HCT116 (cell line): ENCODE measurements at regions not wholly inside any gene's neighbourhood (a gene's known extent, or its start where the extent isn't known, plus 50 kb on each side); places are given as distances from the start of the nearest gene placed in this dataset.

Experiments
- ATAC-seq: fragments of 200-7000 bp; cut with Tn5 transposase; 2 replicates; pipeline ENCODE4 v1.9.1; 2020; ENCODE audit warnings: mild to moderate bottlenecking, moderate library complexity
- BruUV-seq: library from RNA; stranded (reverse); fragments of 400-500 nt; replicated peaks from 2 replicates; lab custom pipeline; 2021; lab: Mats Ljungman, UMichigan
- CTCF ChIA-PET: fragments of 300-600 bp; sonication (Branson Sonifier 250); formaldehyde crosslinking; loops from one replicate; lab custom pipeline; 2021; ENCODE audit warnings: antibody characterized with exemption; lab: Charles Lee
- POLR2A ChIA-PET: fragments of 300-600, 350-600 bp; sonication (Branson Sonifier 250); formaldehyde crosslinking; loops from one replicate; lab custom pipeline; 2021; ENCODE audit warnings: antibody characterized with exemption; lab: Charles Lee
- RAD21 ChIA-PET, 2 experiments: fragments of 300-600 bp; sonication (Branson Sonifier 250); formaldehyde crosslinking; loops; one replicate each; lab custom pipeline; 2023; ENCODE audit warnings: low total read pairs in 2 of 2; ENCODE audit not compliant: uncharacterized antibody in 2 of 2, unreplicated experiment in 2 of 2, low non-redundant PET in 1 of 2; lab: Charles Lee
- DNase-seq: peaks from one replicate; pipeline ENCODE4 v3.0.0-alpha.2; 2010; ENCODE audit warnings: low read depth, low spot score
- H2AFZ ChIP-seq: fragments of 200-600 bp; shearing (Covaris generic), sonication (generic); 2 replicates; pipeline ENCODE4 v1.6.1; 2017; ENCODE audit warnings: low read depth, mixed run types, mixed read lengths, antibody characterized with exemption, low read length; ENCODE audit not compliant: poor library complexity, severe bottlenecking
- H3K27ac ChIP-seq: 2 replicates; pipeline ENCODE4 v1.5.1; 2012; ENCODE audit warnings: low read depth, low read length
- H3K27me3 ChIP-seq: fragments of 200-600 bp; sonication (generic); 2 replicates; pipeline ENCODE4 v1.6.1; 2016; ENCODE audit warnings: mixed run types, low read length, mixed read lengths; ENCODE audit not compliant: insufficient read depth
- H3K36me3 ChIP-seq, 2 experiments: fragments of 200-500 bp in 1 of 2; fragments of 200-600 bp in 1 of 2; sonication (Bioruptor generic) in 1 of 2; sonication (generic) in 1 of 2; 2 replicates each; pipeline versions ENCODE4 v1.5.1 to v1.6.1; 2014 to 2016; ENCODE audit warnings: low read length in 2 of 2, inconsistent platforms in 1 of 2, mixed read lengths in 1 of 2, mixed run types in 1 of 2; ENCODE audit not compliant: insufficient read depth in 2 of 2, control insufficient read depth in 1 of 2
- H3K4me1 ChIP-seq, 2 experiments: fragments of 200-600 bp in 1 of 2; sonication (generic) in 1 of 2; 2 replicates each; pipeline versions ENCODE4 v1.5.1 to v1.6.1; 2012 to 2017; ENCODE audit warnings: low read length in 2 of 2, inconsistent platforms in 1 of 2, mild to moderate bottlenecking in 1 of 2, mixed read lengths in 1 of 2, mixed run types in 1 of 2, moderate library complexity in 1 of 2; ENCODE audit not compliant: insufficient read depth in 2 of 2, control insufficient read depth in 1 of 2
- H3K4me2 ChIP-seq: fragments of 200-600 bp; sonication (generic); 2 replicates; pipeline ENCODE4 v1.6.1; 2017; ENCODE audit warnings: mixed run types, low read length, mixed read lengths
- H3K4me3 ChIP-seq, 2 experiments: fragments of 200-600 bp in 1 of 2; sonication (generic) in 1 of 2; replicated peaks in 1 of 2; 2 replicates each; pipeline ENCODE4 v1.5.1; 2011 to 2016; ENCODE audit warnings: low read length in 2 of 2, control low read depth in 1 of 2, low read depth in 1 of 2, mild to moderate bottlenecking in 1 of 2, mixed read lengths in 1 of 2, mixed run types in 1 of 2
- H3K79me2 ChIP-seq: fragments of 200-600 bp; sonication (generic); 2 replicates; pipeline ENCODE4 v1.6.1; 2017; ENCODE audit warnings: mild to moderate bottlenecking, mixed run types, low read length, moderate library complexity, mixed read lengths; ENCODE audit not compliant: insufficient read depth
- H3K9ac ChIP-seq: fragments of 200-600 bp; sonication (generic); 2 replicates; pipeline ENCODE4 v1.6.1; 2016; ENCODE audit warnings: low read length, mixed read lengths
- H3K9me2 ChIP-seq: fragments of 200-600 bp; sonication (generic), shearing (Covaris generic); 2 replicates; pipeline ENCODE4 v1.6.1; 2017; ENCODE audit warnings: mixed run types, mild to moderate bottlenecking, moderate library complexity; ENCODE audit not compliant: insufficient read depth
- H3K9me3 ChIP-seq, 2 experiments: fragments of 200-500 bp in 1 of 2; fragments of 200-600 bp in 1 of 2; sonication (Bioruptor generic) in 1 of 2; sonication (generic) in 1 of 2; 2 replicates each; pipeline ENCODE4 v1.6.1; 2014 to 2017; ENCODE audit warnings: low read length in 2 of 2, mixed read lengths in 2 of 2, inconsistent platforms in 1 of 2, low read depth in 1 of 2, mild to moderate bottlenecking in 1 of 2, mixed run types in 1 of 2, moderate library complexity in 1 of 2; ENCODE audit not compliant: control insufficient read depth in 1 of 2, insufficient read depth in 1 of 2
- H4K20me1 ChIP-seq: fragments of 200-600 bp; sonication (generic), shearing (Covaris generic); 2 replicates; pipeline ENCODE4 v1.6.1; 2017; ENCODE audit warnings: mixed run types, mild to moderate bottlenecking, moderate library complexity; ENCODE audit not compliant: insufficient read depth
- CBX3 ChIP-seq: IDR thresholded peaks from 2 replicates; pipeline ENCODE4 v1.6.1; 2012; ENCODE audit warnings: low read depth
- EGR1 ChIP-seq: IDR thresholded peaks from 2 replicates; pipeline ENCODE4 v1.6.1; 2012; ENCODE audit warnings: low read depth
- ELF1 ChIP-seq: IDR thresholded peaks from 2 replicates; pipeline ENCODE4 v1.6.1; 2012; ENCODE audit warnings: low read depth, borderline replicate concordance
- EZH2phosphoT487 ChIP-seq: fragments of 200-600 bp; IDR thresholded peaks from 2 replicates; pipeline ENCODE4 v1.6.1; 2018; ENCODE audit warnings: antibody characterized with exemption, borderline replicate concordance
- FOSL1 ChIP-seq: IDR thresholded peaks from 2 replicates; pipeline ENCODE4 v1.6.1; 2012; ENCODE audit warnings: low read depth
- JUND ChIP-seq: IDR thresholded peaks from 2 replicates; pipeline ENCODE4 v1.6.1; 2012
- POLR2A ChIP-seq: IDR thresholded peaks from 2 replicates; pipeline ENCODE4 v1.7.0; 2011; ENCODE audit warnings: borderline replicate concordance; ENCODE audit not compliant: insufficient read depth, insufficient read length; ENCODE audit errors: extremely low read depth
- RAD21 ChIP-seq: IDR thresholded peaks from 2 replicates; pipeline ENCODE4 v1.6.1; 2012; ENCODE audit warnings: low read depth, mild to moderate bottlenecking
- SIN3A ChIP-seq: IDR thresholded peaks from 2 replicates; pipeline ENCODE4 v1.6.1; 2012; ENCODE audit warnings: low read depth
- SP1 ChIP-seq: IDR thresholded peaks from 2 replicates; pipeline ENCODE4 v1.6.1; 2012; ENCODE audit warnings: low read depth
- TCF7L2 ChIP-seq: IDR thresholded peaks from 2 replicates; pipeline ENCODE4 v1.7.0; 2011; ENCODE audit warnings: borderline replicate concordance, inconsistent platforms; ENCODE audit not compliant: insufficient read depth, insufficient read length; ENCODE audit errors: extremely low read depth
- YY1 ChIP-seq: IDR thresholded peaks from 2 replicates; pipeline ENCODE4 v1.6.1; 2011; ENCODE audit warnings: low read length, low read depth, moderate library complexity, mild to moderate bottlenecking; ENCODE audit not compliant: insufficient replicate concordance; ENCODE audit errors: extremely low read depth
- intact Hi-C: fragments of 100-400 bp; cut with micrococcal nuclease; formaldehyde crosslinking; loops from 2 replicates; pipeline ENCODE4 v1.10.0; 2022
- TF ChIP-seq, protein P1 (sequence below): IDR thresholded peaks from 2 replicates; pipeline ENCODE4 v1.6.1; 2012
- TF ChIP-seq, protein P2 (sequence below): IDR thresholded peaks from 2 replicates; pipeline ENCODE4 v1.6.1; 2011; ENCODE audit warnings: mild to moderate bottlenecking, low read length, moderate library complexity; ENCODE audit not compliant: insufficient replicate concordance; ENCODE audit errors: extremely low read depth
- TF ChIP-seq, protein P3 (sequence below), 3 experiments: fragments of 200-600 bp in 1 of 3; sonication (generic) in 1 of 3; IDR thresholded peaks in 2 of 3; conservative IDR thresholded peaks in 1 of 3; 2 replicates each; pipeline ENCODE4 v1.5.1; 2012 to 2017; ENCODE audit warnings: low read depth in 2 of 3, low read length in 2 of 3, antibody characterized with exemption in 1 of 3, borderline replicate concordance in 1 of 3, control low read depth in 1 of 3, mild to moderate bottlenecking in 1 of 3, mixed read lengths in 1 of 3, mixed run types in 1 of 3, moderate library complexity in 1 of 3; ENCODE audit not compliant: insufficient read depth in 1 of 3
- TF ChIP-seq, protein P4 (sequence below): IDR thresholded peaks from 2 replicates; pipeline ENCODE4 v1.6.1; 2012
- TF ChIP-seq, protein P5 (sequence below): IDR thresholded peaks from 2 replicates; pipeline ENCODE4 v1.6.1; 2012; ENCODE audit warnings: low read depth

- Histone ChIP-seq H3K4me3 (no peak overlapping the region), H3K9me2 (no peaks in the 10 kb centered on the region), H3K27me3 (no peaks in the 10 kb centered on the region), H4K20me1 (no peaks in the 10 kb centered on the region), H3K79me2 (no peaks in the 10 kb centered on the region), H2AFZ (no peak overlapping the region), H3K36me3 (no peaks in the 10 kb centered on the region), H3K4me1 (no peaks in the 10 kb centered on the region), H3K9ac (no peak overlapping the region), H3K4me2 (no peak overlapping the region), H3K27ac (no peak overlapping the region), H3K9me3 (no peaks in the 10 kb centered on the region)
- ChIA-PET POLR2A (no interaction called here), CTCF (no interaction called here), RAD21 (no interaction called here)
- no TSS peak for BruUV-seq
- TF ChIP-seq SP1 (no peak), CBX3 (no peak), ELF1 (no peak), JUND (no peak), FOSL1 (no peak), RAD21 (no peak), TCF7L2 (no peak), EZH2phosphoT487 (no peak), POLR2A (no peak), YY1 (no peak), SIN3A (no peak), EGR1 (no peak)
- TF ChIP-seq, protein P1, sequence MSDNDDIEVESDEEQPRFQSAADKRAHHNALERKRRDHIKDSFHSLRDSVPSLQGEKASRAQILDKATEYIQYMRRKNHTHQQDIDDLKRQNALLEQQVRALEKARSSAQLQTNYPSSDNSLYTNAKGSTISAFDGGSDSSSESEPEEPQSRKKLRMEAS: no peak
- TF ChIP-seq, protein P2, sequence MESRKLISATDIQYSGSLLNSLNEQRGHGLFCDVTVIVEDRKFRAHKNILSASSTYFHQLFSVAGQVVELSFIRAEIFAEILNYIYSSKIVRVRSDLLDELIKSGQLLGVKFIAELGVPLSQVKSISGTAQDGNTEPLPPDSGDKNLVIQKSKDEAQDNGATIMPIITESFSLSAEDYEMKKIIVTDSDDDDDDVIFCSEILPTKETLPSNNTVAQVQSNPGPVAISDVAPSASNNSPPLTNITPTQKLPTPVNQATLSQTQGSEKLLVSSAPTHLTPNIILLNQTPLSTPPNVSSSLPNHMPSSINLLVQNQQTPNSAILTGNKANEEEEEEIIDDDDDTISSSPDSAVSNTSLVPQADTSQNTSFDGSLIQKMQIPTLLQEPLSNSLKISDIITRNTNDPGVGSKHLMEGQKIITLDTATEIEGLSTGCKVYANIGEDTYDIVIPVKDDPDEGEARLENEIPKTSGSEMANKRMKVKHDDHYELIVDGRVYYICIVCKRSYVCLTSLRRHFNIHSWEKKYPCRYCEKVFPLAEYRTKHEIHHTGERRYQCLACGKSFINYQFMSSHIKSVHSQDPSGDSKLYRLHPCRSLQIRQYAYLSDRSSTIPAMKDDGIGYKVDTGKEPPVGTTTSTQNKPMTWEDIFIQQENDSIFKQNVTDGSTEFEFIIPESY: no peak
- TF ChIP-seq, protein P3, sequence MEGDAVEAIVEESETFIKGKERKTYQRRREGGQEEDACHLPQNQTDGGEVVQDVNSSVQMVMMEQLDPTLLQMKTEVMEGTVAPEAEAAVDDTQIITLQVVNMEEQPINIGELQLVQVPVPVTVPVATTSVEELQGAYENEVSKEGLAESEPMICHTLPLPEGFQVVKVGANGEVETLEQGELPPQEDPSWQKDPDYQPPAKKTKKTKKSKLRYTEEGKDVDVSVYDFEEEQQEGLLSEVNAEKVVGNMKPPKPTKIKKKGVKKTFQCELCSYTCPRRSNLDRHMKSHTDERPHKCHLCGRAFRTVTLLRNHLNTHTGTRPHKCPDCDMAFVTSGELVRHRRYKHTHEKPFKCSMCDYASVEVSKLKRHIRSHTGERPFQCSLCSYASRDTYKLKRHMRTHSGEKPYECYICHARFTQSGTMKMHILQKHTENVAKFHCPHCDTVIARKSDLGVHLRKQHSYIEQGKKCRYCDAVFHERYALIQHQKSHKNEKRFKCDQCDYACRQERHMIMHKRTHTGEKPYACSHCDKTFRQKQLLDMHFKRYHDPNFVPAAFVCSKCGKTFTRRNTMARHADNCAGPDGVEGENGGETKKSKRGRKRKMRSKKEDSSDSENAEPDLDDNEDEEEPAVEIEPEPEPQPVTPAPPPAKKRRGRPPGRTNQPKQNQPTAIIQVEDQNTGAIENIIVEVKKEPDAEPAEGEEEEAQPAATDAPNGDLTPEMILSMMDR (IDR thresholded peaks at IDR 0.05 in 2 of 3, conservative IDR thresholded peaks at IDR 0.05 in 1 of 3; ENCODE audit: borderline replicate concordance in 1 of 3, insufficient read depth in 1 of 3, low read depth in 2 of 3, low read length in 2 of 3): no peak
- TF ChIP-seq, protein P4, sequence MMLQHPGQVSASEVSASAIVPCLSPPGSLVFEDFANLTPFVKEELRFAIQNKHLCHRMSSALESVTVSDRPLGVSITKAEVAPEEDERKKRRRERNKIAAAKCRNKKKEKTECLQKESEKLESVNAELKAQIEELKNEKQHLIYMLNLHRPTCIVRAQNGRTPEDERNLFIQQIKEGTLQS: no peak
- TF ChIP-seq, protein P5, sequence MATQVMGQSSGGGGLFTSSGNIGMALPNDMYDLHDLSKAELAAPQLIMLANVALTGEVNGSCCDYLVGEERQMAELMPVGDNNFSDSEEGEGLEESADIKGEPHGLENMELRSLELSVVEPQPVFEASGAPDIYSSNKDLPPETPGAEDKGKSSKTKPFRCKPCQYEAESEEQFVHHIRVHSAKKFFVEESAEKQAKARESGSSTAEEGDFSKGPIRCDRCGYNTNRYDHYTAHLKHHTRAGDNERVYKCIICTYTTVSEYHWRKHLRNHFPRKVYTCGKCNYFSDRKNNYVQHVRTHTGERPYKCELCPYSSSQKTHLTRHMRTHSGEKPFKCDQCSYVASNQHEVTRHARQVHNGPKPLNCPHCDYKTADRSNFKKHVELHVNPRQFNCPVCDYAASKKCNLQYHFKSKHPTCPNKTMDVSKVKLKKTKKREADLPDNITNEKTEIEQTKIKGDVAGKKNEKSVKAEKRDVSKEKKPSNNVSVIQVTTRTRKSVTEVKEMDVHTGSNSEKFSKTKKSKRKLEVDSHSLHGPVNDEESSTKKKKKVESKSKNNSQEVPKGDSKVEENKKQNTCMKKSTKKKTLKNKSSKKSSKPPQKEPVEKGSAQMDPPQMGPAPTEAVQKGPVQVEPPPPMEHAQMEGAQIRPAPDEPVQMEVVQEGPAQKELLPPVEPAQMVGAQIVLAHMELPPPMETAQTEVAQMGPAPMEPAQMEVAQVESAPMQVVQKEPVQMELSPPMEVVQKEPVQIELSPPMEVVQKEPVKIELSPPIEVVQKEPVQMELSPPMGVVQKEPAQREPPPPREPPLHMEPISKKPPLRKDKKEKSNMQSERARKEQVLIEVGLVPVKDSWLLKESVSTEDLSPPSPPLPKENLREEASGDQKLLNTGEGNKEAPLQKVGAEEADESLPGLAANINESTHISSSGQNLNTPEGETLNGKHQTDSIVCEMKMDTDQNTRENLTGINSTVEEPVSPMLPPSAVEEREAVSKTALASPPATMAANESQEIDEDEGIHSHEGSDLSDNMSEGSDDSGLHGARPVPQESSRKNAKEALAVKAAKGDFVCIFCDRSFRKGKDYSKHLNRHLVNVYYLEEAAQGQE: no peak
- DNase-seq (no peak), ATAC-seq (no peak)
- intact Hi-C loops: no loop called here
Observed at GRCh38 chrX:3169421-3169820, 128.2 kb downstream of the ARSF start.
